Prostate gland (tissue), 2 donors: ENCODE measurements at regions not wholly inside any gene's neighbourhood (a gene's known extent, or its start where the extent isn't known, plus 50 kb on each side); places are given as distances from the start of the nearest gene placed in this dataset.

ENCODE experiments used
- CTCF ChIP-seq, 4 experiments: fragments of 200-600 bp in 2 of 4; fragments of 450-650 bp in 2 of 4; sonication (generic) in 2 of 4; IDR thresholded peaks; 1 replicate in 3 of 4; 2 replicates in 1 of 4; pipeline ENCODE4 v1.5.1; 2016 to 2019; ENCODE audit warnings: antibody characterized with exemption in 4 of 4, mild to moderate bottlenecking in 2 of 4, moderate library complexity in 2 of 4
- POLR2AphosphoS5 ChIP-seq: sonication (generic); formaldehyde crosslinking; IDR thresholded peaks from one replicate; pipeline ENCODE4 v1.6.1; 2017; ENCODE audit warnings: antibody characterized with exemption

- TF ChIP-seq CTCF (IDR thresholded peaks at IDR 0.05) (no peak), POLR2AphosphoS5 (no peak)
Measured at GRCh38 chr2:150075831-150076230, 411.6 kb downstream of the RND3 start.
